GM19193 (cell line): ENCODE measurements at regions not wholly inside any gene's neighbourhood (a gene's known extent, or its start where the extent isn't known, plus 50 kb on each side); places are given as distances from the start of the nearest gene placed in this dataset.

Experiments used
- POLR2A ChIP-seq: IDR thresholded peaks from 4 replicates; pipeline ENCODE4 v1.6.1; 2011; ENCODE audit not compliant: insufficient read depth, insufficient read length; ENCODE audit errors: extremely low read depth

DNA sequence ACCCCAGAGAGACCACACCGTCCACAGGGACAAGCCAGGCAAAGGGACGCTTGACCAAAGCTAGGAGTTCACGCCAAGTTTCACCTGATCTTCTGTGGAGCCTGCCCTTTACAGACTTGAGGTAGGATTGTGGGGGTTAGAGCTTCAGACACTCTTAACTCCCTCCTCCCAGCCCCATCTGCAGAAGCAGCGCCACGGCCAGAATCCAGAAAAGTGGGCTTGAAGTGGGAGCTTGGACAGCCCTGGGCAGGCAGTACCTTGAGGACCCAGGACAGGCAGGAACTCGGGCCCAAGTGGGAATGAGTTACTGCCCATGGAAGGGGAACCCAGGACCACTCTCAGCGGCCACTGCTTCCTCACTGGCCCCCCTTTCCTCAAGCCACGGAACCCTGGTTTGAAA, 695.9 kb downstream of the TBC1D22A start:
- no peak for TF ChIP-seq POLR2A

DNA sequence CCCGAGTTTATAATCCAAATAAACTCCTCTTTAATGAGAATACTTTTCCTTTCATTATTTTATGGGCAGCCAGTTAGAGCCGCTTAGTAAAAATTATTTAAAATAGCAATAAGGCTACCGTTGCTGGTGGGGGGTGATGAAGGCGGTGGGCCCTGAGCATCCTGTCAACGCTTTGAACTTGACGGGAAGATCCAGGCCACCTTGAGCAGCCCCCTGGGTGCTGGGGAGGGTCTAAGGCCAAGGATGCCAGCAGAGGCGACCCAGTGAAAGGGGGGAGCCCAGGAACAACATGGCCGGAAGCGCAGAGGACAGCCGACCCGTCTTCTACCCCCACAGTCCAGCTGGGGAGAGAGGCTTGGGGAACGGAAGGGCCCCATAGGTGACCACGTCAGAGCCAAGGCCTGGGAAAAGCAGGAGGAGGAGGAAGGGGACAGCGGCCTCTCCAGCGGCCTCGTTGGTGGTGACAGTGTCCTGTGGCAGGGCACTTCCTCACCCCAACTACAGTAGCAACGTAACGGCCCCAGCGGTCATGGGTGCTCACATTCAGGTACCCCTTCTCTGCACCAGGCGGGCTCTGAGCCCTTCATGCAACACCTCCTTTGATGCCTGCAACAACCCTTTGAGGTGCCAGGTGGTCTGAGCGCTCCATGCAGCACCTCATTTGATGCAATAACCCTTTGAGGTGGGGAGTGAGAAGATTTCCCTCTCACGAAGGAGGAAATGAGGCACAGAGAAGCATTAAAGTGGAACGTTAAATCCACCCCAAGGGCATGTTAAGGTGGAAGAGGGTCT, 695.3 kb downstream of the TBC1D22A start:
- no peak for TF ChIP-seq POLR2A

DNA sequence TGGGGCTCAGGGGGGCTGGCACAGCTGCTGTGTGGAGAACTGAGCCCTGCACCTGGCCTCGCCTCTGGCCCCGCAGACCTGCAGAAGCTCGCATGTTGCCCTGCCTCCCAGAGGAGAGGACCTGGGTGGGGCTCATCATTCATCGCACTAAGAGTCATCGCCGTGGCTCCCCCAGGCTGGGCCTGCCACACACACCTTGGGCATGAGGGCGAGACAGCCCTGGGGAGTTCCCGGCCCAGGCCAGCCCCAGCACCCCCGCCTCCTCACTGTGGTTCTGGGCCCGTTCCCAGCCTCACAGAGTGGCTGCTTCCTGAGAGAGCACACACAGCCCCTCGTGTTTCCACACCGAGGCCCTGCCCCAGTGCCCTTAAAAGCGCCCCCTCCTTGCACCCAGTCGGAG, 694.6 kb downstream of the TBC1D22A start:
- no peak for TF ChIP-seq POLR2A

DNA sequence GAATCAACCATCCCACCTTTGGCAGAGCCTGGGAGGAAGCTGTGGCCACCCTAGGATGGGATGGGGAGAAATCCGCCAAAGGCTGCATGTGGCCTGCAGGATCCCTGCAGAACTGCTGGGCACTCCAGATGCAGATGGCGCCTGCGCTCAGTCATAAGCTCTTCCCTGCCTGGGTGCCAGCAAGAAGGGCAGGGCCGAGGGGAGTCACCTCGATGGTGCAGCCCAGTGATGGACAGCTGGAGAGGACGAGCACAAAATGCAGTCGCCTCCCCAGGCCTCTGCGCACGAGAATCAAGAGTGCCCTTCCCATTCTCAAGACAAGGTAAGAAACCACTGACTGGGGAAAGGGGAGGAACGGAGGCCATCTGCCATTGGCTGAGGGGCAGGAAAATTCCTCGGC, 693.6 kb downstream of the TBC1D22A start:
- no peak for TF ChIP-seq POLR2A

DNA sequence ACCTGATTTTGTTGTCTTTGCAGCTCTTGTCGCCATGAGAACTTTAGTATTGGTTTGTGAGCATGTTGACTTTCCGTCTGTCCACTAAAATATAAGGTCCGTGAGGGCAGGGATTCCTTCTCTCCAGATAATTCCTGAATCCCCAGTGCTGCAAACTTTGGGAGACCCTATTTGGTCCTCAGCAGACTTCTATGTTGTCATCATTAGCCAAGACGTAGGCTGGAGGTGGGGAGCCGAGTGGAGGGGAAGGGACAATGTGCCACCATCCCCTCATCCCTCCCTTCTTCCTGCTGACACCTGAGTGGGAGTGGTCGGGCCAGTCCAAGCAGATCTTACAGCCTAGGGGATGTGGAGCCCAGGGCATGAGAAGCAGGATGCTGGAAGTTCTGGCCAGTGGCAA, 690.6 kb downstream of the TBC1D22A start:
- no peak for TF ChIP-seq POLR2A

DNA sequence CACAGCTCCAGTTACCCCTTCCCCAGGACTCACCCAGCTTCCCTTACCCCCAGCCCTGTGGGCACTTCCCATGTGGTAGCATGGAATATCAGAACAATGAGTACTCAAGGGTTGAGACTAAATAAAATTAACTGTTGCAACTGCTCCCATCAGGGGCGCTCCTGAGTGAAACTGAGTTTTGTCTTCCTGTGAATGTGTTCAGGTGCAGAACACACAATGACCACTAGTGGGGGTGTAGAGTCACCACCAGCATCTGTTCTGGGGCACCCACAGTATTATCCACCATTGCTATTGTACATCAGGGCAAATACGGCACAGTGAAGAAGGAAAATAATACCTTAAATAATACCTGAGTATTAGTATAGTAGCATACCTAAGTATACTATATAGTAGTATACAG, 689.7 kb downstream of the TBC1D22A start:
- no peak for TF ChIP-seq POLR2A

DNA sequence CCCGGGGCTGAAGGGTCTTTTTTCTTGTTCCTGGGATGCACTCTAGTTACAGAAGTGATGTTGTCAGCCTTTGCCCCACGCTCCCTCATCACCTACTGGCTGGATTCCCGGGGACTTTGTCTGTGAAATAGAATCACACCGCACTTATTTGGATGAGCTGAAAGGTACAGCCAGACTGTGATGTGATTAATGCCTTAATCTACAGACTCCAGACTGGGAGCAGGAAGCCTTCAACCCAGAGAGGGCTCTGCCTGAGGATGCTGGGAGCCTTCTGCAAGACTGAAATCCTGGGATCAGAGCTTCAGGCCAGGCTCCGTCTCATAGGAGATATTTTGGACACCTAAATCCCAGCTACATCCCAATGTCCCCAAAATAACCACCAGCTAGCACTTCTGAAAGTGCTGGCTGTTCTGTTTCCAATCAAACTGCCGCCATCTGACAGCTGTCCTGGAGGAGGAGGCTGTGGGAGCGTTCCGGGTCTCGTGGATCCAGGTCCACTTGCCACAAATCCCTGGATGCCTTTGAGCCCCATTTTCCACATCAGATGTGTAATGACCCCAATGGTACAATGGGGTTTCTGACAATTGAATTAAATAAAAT, 688.5 kb downstream of the TBC1D22A start:
- TF ChIP-seq POLR2A = no peak

DNA sequence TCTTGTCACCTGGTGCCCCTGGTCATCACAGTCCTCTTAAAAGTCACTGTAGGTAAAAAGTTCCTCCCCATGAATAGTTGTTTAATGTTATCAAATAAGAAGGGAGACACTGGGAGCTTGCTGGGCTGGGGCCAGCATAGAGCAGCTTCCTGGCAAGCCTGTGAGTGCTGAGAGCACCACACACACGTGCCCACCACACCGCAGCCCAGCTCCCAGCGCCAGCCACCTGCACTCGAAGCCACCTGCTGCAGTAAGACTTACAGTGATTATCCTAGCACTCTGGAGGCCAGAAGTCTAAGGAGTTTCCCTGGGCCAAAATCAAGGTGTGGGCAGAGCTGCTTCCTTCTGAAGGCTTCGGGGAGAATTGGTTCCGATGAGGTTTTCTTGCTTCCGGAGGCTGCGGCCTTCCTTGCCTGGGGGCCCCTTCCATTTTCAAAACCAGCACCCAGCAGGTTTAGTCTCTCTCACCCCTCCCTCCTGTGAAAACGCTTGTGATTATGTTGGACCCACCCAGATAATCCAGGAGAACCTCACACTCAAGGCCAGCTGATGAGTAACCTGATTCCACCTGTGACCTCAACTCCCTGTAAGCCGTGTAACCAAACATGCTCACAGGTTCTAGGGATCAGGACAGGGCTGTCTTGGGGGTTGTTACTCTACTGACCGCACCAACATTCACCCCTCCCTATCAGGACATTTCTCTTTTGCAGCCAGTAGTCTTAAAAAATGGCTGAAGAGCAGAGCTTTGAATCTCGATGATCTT, 687.2 kb downstream of the TBC1D22A start:
- no peak for TF ChIP-seq POLR2A

DNA sequence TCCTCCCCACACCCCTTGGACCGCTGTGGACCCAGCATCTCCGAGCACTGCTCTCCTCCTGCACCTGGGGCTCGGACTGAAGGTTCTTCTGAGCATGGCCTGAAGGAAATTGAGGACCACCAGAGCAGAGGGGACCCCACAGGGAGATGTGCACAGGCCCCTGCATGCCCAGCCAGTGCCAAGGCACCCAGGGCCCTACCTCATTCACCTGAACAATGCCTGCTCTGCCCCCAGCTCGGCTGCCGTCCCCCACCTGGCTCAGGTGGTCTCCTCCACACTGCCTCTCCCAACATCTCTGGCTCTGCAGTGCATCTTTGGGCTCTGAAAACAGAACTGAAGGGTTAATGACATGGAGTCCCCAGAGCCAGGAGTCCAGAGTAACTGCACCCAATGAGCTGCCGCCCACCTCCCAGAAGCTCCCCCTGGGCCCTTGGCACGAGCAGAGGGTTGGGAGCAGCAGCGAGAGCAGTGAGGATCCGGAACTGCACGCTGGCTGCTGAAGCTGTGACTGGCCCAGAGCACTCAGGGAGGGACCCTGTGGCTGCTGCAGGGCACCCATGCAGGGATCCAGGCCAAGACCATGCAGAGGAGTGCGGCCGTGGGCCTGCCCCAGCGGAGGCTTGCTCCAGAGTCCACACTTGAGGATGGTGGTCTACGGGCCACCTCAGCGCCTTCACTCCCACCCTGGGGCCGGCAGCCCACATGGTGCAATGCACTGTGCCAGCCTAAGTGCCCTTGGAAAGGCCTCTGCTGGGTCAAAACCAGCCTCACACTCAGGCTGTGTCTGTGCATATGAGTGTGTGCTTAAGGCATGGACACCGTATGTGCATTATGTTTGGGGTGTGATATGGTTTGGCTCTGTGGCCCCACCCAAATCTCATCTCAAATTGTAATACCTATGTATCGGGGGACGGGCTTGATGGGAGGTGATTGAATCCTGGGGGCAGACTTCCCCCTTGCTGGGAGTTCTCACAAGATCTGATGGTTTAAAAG, 686.1 kb downstream of the TBC1D22A start:
- TF ChIP-seq POLR2A = no peak

DNA sequence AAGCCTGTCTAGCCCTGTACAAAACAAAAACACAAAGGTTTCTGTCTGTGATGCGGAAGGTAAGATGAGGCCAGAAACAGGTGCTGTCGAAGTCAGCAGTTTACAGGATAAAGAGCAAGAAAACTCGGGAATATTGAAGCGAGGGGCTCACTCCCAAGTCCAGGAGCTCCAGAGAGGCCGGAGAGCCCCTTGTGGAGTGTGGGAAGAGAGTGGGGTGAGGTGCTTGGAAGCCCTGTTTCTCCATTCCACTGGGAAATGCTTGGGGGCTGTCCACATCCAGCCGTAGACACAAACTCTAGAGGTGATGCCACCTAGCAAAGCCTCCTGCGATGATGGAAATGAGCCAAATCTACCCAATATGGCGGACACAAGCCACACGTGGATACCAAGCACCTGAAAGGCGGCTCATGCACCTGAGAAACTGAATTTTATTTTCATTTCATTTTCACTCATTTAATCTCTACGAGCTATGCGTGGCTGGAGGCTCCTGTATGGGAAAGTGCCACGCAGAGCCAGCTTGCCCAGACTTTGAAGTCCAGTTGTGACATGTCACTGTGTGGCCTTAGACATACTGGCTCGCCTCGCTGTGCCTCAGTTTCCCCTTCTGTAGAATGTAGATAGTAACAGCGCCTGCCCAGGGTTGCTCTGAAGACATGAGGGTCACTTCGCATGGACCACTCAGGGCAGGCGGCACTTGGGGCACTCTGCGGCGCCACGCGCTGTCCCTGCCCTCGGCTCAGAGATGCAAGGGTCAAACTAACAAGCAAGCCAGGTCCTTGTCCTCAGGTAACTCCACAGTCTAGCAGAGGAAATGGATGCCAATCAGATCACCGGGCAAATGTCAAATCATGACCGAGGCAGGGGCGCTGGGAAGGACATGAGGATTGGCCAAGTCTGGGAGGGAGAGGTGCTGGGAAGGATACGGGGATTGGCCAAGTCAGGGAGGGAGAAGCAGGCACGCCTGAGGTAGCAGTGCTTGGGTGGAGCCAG, 684.7 kb downstream of the TBC1D22A start:
- no peak for TF ChIP-seq POLR2A

DNA sequence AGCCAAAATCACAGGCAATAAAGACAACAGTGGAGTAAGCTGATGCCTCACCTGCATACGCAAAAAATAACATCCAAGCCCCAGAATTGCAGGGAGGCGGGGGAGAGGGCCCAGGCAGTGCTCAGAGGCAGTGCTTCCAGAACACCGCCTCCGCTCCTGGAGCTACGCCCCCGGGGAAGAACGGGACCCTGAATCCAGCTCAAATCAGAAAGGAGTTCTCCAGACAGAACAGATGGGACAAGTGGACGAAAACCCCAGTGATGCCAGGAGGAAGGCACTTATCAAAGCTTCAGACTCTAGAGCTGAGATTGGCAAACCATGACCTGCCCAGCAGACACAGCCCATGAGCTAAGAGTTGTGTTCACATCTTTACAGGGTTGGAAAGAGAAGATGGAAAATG, 683.9 kb downstream of the TBC1D22A start:
- TF ChIP-seq POLR2A = no peak

DNA sequence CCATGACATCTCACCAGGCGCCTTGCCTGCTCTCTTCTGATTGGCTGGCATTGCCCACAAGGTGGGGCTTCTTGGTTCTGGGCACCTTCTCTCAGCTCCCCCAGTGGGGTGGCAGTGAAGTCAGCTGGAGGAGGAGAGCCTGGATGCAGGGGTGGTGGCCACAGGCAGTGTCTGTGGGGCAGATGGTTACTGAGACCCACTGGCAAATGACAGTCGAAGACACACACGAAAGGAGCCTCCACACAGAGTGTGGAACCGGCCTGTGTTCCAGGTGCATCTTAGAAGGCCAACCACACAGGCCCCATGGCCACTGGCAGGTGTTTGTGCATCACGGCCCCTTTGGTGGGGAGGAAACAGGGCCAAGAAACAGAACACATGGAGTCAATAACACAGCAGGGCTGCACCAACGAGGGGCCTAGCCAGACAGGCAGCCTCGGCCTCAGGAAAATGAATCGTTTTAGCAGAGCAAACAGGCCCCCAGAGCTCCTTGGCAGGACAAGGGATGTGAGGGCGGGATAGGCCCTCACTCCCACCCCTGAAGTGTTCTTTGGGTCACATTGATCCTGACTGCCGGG, 683.4 kb downstream of the TBC1D22A start:
- no peak for TF ChIP-seq POLR2A

DNA sequence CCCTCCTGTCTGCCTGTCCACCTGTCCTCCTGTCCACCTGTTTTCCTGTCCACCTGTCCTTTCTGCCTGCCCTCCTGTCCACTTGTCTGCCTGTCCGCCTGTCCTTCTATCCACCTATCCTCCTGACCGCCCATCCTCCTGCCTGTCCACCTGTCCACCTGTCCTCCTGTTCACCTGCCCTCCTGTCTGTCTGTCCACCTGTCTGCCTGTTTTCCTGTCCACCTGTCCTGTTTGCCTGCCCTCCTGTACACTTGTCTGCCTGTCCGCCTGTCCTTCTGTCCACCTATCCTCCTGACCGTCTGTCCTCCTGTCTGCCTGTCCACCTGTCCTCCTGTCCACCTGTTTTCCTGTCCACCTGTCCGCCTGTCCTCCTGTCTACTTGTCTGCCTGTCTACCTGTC, 682.8 kb downstream of the TBC1D22A start:
- TF ChIP-seq POLR2A = no peak
